ENCODE measurements at regions not wholly inside any gene's neighbourhood (a gene's known extent, or its start where the extent isn't known, plus 50 kb on each side); places are given as distances from the start of the nearest gene placed in this dataset.
"Not testable (repeated sequence)": the region's sequence is repeated elsewhere in the genome, so short reads cannot be mapped to it uniquely, and the experiment has no call there.

DNA sequence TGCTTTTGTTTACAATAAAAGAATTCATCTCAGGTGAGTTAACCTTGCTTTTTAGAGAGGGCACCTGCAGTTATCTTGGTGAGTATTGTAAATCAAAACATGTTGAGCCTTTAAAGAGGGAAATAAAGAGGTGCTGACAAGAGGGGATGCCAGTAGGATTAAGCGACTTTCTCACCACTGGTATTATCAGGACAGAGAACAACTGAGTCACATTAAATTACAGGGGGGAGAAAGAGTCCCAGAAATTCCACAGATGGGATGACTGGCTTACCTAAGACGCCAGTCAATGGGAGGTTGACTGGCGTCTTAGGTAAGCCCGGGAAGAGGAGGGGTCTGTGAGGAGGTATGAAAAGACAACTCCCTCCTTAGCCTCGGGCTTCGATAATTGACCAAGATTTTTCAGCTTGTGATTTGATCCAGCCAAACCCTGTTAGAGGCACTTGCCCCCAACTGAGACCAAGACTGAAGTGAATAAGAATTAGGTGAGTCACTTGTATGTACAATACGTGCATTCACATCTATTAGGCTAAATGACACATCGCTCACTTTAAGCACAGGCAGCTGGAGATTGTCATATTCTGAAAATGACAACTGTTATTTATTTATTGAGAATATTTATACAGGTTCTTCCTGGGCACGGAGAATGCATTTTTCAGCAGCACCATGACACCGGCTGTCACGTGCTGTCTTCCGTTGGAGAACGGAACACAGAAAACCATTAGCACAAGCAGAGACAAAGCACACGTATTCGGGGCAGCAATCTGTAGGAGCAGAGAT is 117.6 kb downstream of the SEM1 start:
- Mint-ChIP-seq H3K27me3 (peaks cover 11% of the 10 kb centered on the region), H3K27ac (no peak overlapping the region), H3K4me1 (ENCODE audit: low read depth) (no peaks in the 10 kb centered on the region), H3K36me3 (ENCODE audit: low read depth) (no peaks in the 10 kb centered on the region), H3K4me3 (no peak overlapping the region), H3K9me3 (no peaks in the 10 kb centered on the region)
- intact Hi-C loops (cut with micrococcal nuclease), result no loop called here

GRCh38 chr7:96591159-96591899 is 118.3 kb downstream of the SEM1 start:
- Mint-ChIP-seq H3K9me3 (no peaks in the 10 kb centered on the region), H3K36me3 (ENCODE audit: low read depth) (no peaks in the 10 kb centered on the region), H3K4me3 (no peak overlapping the region), H3K27ac (no peak overlapping the region), H3K4me1 (ENCODE audit: low read depth) (no peaks in the 10 kb centered on the region), H3K27me3 (peaks cover 11% of the 10 kb centered on the region)
- intact Hi-C loops (cut with micrococcal nuclease), result no loop called here

DNA sequence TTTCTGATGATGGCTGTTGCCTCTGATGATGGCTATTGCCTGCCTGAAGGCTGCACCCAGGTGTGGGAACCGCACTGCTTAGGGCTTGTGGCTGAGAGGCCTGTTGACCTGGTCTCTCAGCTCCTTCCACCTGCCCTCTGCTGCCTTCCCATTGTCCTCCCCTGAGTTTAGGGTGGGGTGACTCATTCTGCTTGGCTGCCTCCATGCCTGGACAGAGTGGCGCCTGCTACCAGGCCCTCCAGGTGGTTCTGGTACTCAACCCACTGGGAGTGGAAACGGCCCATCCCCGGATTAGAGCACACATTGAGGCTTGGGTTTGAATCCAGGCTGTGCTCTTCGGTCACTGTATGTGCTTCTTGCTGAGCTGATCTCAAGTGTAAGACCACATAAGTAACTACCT is 120.6 kb downstream of the SEM1 start:
- H3K36me3 Mint-ChIP-seq (ENCODE audit: low read depth), result no peaks in the 10 kb centered on the region
- no peaks in the 10 kb centered on the region for H3K4me1 Mint-ChIP-seq (ENCODE audit: low read depth)
- H3K27ac Mint-ChIP-seq, result no peak overlapping the region
- H3K9me3 Mint-ChIP-seq, result peaks cover 10% of the 10 kb centered on the region
- intact Hi-C loops (cut with micrococcal nuclease), result no loop called here
- peaks cover 11% of the 10 kb centered on the region for H3K27me3 Mint-ChIP-seq
- no peak overlapping the region for H3K4me3 Mint-ChIP-seq

DNA sequence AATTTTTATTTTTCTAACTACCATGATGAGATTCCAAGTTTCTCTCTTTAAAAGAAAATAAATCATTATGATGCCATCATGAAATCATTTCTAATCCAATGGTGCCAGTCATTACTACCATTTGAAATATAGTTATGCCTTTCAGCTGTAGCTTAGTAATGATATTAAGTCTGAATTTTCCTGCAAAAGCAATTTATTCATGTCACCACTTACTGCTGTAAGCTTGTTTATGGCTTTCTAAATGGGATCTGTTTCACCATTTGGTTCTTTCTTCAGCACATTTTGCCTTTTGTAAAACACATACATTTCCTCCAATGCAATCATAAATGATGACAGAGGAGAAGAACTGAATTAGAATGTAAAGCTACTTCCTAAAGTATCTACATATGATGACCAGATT is 130.5 kb downstream of the SEM1 start:
- Mint-ChIP-seq H3K27me3 (no peaks in the 10 kb centered on the region), H3K4me1 (ENCODE audit: low read depth) (no peaks in the 10 kb centered on the region), H3K4me3 (no peak overlapping the region), H3K36me3 (ENCODE audit: low read depth) (no peaks in the 10 kb centered on the region), H3K27ac (no peak overlapping the region), H3K9me3 (peaks cover 14% of the 10 kb centered on the region)
- intact Hi-C loops (cut with micrococcal nuclease), result no loop called here

GRCh38 chr7:96578606-96579005 is 131.0 kb downstream of the SEM1 start:
- Mint-ChIP-seq H3K4me3 (no peak overlapping the region), H3K4me1 (ENCODE audit: low read depth) (no peaks in the 10 kb centered on the region), H3K27ac (no peak overlapping the region), H3K27me3 (no peaks in the 10 kb centered on the region), H3K9me3 (peaks cover 9% of the 10 kb centered on the region), H3K36me3 (ENCODE audit: low read depth) (no peaks in the 10 kb centered on the region)
- intact Hi-C loops (cut with micrococcal nuclease), result no loop called here

DNA sequence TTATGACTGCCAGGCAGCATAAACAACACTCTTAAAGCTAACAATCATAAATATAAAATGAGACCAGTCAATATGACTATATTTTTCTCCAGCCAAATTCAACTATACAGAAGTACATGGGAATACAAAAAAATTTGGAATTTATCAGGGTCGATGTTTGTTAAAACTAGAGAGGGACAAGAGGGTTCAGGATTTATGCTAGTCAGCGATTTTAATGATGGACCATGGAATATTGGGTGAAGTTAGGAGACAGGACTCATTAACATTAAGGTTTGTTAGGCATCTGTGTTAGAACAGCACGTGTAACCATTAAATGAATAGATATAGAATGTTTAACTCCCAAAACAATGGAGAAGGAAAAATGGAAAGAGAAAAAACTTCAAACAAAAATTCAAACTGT is 146.2 kb downstream of the SEM1 start:
- intact Hi-C loops (cut with micrococcal nuclease), result no loop called here
- Mint-ChIP-seq H3K9me3 (peaks cover 3% of the 10 kb centered on the region), H3K4me3 (no peak overlapping the region), H3K27me3 (no peaks in the 10 kb centered on the region), H3K36me3 (ENCODE audit: low read depth) (no peaks in the 10 kb centered on the region), H3K27ac (no peak overlapping the region), H3K4me1 (ENCODE audit: low read depth) (no peaks in the 10 kb centered on the region)

- Mint-ChIP-seq H3K27me3 (no peaks in the 10 kb centered on the region), H3K36me3 (ENCODE audit: low read depth) (no peaks in the 10 kb centered on the region), H3K4me1 (ENCODE audit: low read depth) (no peaks in the 10 kb centered on the region), H3K27ac (no peak overlapping the region), H3K4me3 (no peak overlapping the region), H3K9me3 (peaks cover 7% of the 10 kb centered on the region)
- intact Hi-C loops (cut with micrococcal nuclease), result no loop called here
These were observed 146.7 kb downstream of the SEM1 start for GRCh38 chr7:96562966-96563365.

DNA sequence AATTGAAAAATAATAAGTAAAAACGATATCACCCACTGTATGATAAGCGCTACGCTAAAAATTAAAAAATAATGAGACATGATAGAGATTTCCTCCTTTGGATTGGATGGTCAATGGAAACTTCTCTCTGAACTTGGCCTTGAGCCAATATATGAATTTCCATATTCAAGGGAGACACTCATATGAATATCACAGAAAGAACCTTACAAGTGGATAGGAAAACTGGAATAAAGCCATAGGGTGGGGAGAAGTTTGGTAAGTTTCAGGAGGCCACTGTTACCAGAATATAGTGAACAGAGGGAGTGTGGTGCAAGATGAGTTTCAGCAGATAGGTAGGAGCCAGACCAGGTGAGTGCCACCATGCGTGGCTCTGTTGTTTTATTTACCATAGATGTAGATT is 147.2 kb downstream of the SEM1 start:
- H3K27me3 Mint-ChIP-seq, result no peaks in the 10 kb centered on the region
- no peak overlapping the region for H3K27ac Mint-ChIP-seq
- no peak overlapping the region for H3K4me3 Mint-ChIP-seq
- peaks cover 9% of the 10 kb centered on the region for H3K9me3 Mint-ChIP-seq
- no peaks in the 10 kb centered on the region for H3K36me3 Mint-ChIP-seq (ENCODE audit: low read depth)
- H3K4me1 Mint-ChIP-seq (ENCODE audit: low read depth), result no peaks in the 10 kb centered on the region
- intact Hi-C loops (cut with micrococcal nuclease), result no loop called here

GRCh38 chr7:96561892-96562291 is 147.8 kb downstream of the SEM1 start:
- H3K4me3 Mint-ChIP-seq, result no peak overlapping the region
- no peaks in the 10 kb centered on the region for H3K36me3 Mint-ChIP-seq (ENCODE audit: low read depth)
- H3K9me3 Mint-ChIP-seq, result peaks cover 9% of the 10 kb centered on the region
- intact Hi-C loops (cut with micrococcal nuclease), result no loop called here
- no peaks in the 10 kb centered on the region for H3K27me3 Mint-ChIP-seq
- no peaks in the 10 kb centered on the region for H3K4me1 Mint-ChIP-seq (ENCODE audit: low read depth)
- H3K27ac Mint-ChIP-seq, result no peak overlapping the region

- no peak overlapping the region for H3K27ac Mint-ChIP-seq
- no peaks in the 10 kb centered on the region for H3K27me3 Mint-ChIP-seq
- no peaks in the 10 kb centered on the region for H3K36me3 Mint-ChIP-seq (ENCODE audit: low read depth)
These were observed 151.1 kb downstream of the SEM1 start for GRCh38 chr7:96558530-96558929.

DNA sequence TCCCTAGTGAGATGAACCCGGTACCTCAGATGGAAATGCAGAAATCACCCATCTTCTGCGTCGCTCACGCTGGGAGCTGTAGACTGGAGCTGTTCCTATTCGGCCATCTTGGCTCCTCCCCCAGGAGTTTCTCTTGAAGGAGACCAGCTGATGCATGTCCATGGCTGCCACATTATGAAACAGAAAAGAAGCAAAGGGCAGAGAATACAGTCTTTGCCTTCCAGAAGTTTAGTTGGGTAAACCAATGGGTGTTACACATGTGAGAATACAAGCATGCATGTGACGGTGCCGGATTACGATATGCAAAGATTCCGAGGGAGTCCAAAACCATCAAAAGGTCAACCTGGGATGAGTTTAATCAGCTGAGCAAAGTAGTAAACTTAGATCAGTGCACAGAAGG is 151.6 kb downstream of the SEM1 start:
- H3K4me1 Mint-ChIP-seq (ENCODE audit: low read depth), result no peaks in the 10 kb centered on the region
- H3K9me3 Mint-ChIP-seq, result peaks cover 17% of the 10 kb centered on the region
- H3K4me3 Mint-ChIP-seq, result no peak overlapping the region
- no peaks in the 10 kb centered on the region for H3K27me3 Mint-ChIP-seq
- intact Hi-C loops (cut with micrococcal nuclease), result no loop called here
- H3K36me3 Mint-ChIP-seq (ENCODE audit: low read depth), result no peaks in the 10 kb centered on the region
- no peak overlapping the region for H3K27ac Mint-ChIP-seq

More at GRCh38 chr7:96558530-96558929, 151.1 kb downstream of the SEM1 start:
- intact Hi-C loops (cut with micrococcal nuclease), result no loop called here
- no peak overlapping the region for H3K4me3 Mint-ChIP-seq
- H3K9me3 Mint-ChIP-seq, result peaks cover 17% of the 10 kb centered on the region
- no peaks in the 10 kb centered on the region for H3K4me1 Mint-ChIP-seq (ENCODE audit: low read depth)

- H3K4me3 Mint-ChIP-seq; H3K36me3 Mint-ChIP-seq (ENCODE audit: low read depth); H3K27me3 Mint-ChIP-seq; H3K4me1 Mint-ChIP-seq (ENCODE audit: low read depth); intact Hi-C loops (cut with micrococcal nuclease); H3K27ac Mint-ChIP-seq: not testable (repeated sequence)
- H3K9me3 Mint-ChIP-seq, result peaks cover 17% of the 10 kb centered on the region
These were observed 152.0 kb downstream of the SEM1 start for GRCh38 chr7:96557598-96557997.

- no peak overlapping the region for H3K27ac Mint-ChIP-seq
- H3K9me3 Mint-ChIP-seq, result peaks cover 9% of the 10 kb centered on the region
- no peaks in the 10 kb centered on the region for H3K36me3 Mint-ChIP-seq (ENCODE audit: low read depth)
- no peak overlapping the region for H3K4me3 Mint-ChIP-seq
- H3K4me1 Mint-ChIP-seq (ENCODE audit: low read depth), result no peaks in the 10 kb centered on the region
- no peaks in the 10 kb centered on the region for H3K27me3 Mint-ChIP-seq
- intact Hi-C loops (cut with micrococcal nuclease), result no loop called here
These were observed 161.0 kb downstream of the SEM1 start for GRCh38 chr7:96548664-96549063.

DNA sequence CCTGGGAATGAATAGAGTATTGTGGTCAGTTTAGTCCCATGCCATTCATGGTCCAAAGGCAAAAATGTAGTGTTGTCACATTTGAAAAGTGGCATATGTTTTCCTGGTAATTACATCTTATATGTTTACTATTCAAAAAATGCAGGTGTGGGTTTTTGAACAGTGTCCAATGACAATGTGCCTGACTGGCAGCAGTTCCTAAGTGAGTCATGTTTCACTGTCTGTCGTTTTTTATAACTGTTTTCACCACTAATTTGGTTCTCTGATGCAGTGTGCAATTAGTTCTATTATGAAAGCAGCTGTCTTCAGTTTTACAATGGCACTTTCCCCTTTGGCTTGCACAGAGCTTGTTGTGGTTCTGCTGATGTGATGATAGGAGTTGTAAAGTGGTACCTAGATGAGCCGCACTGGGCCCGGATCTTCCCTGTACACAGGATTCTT is 162.3 kb downstream of the SEM1 start:
- H3K27me3 Mint-ChIP-seq, result no peaks in the 10 kb centered on the region
- no peaks in the 10 kb centered on the region for H3K4me1 Mint-ChIP-seq (ENCODE audit: low read depth)
- no peaks in the 10 kb centered on the region for H3K36me3 Mint-ChIP-seq (ENCODE audit: low read depth)
- intact Hi-C loops (cut with micrococcal nuclease), result no loop called here
- H3K9me3 Mint-ChIP-seq, result peaks cover 9% of the 10 kb centered on the region
- H3K27ac Mint-ChIP-seq, result no peak overlapping the region
- H3K4me3 Mint-ChIP-seq, result no peak overlapping the region

Measured in dendritic cell treated with granulocyte-macrophage colony-stimulating factor and Interleukin-4, amounts not matched to agents 40 ng/mL and 50 ng/mL, for 4 days (primary cell).